Glutamatergic neuron (in vitro differentiated cells): ENCODE measurements at regions not wholly inside any gene's neighbourhood (a gene's known extent, or its start where the extent isn't known, plus 50 kb on each side); places are given as distances from the start of the nearest gene placed in this dataset.

Experiments
- DNase-seq: peaks from one replicate; pipeline ENCODE4 v3.0.0; 2022
- H3K27ac Mint-ChIP-seq: one replicate; pipeline ENCODE4 v1.8.0; 2020; ENCODE audit warnings: mild to moderate bottlenecking, mixed read lengths, inconsistent platforms; ENCODE audit not compliant: unreplicated experiment
- H3K27me3 Mint-ChIP-seq: one replicate; pipeline ENCODE4 v1.8.0; 2020; ENCODE audit warnings: mild to moderate bottlenecking, moderate library complexity, mixed read lengths, inconsistent platforms; ENCODE audit not compliant: unreplicated experiment
- H3K36me3 Mint-ChIP-seq: one replicate; pipeline ENCODE4 v1.8.0; 2020; ENCODE audit warnings: mild to moderate bottlenecking, mixed read lengths, inconsistent platforms; ENCODE audit not compliant: unreplicated experiment
- H3K4me1 Mint-ChIP-seq: one replicate; pipeline ENCODE4 v1.8.0; 2020; ENCODE audit warnings: mild to moderate bottlenecking, low read depth, mixed read lengths, inconsistent platforms; ENCODE audit not compliant: unreplicated experiment
- H3K4me3 Mint-ChIP-seq: one replicate; pipeline ENCODE4 v1.8.0; 2020; ENCODE audit warnings: mild to moderate bottlenecking, mixed read lengths, inconsistent platforms; ENCODE audit not compliant: unreplicated experiment
- H3K9me3 Mint-ChIP-seq: one replicate; pipeline ENCODE4 v1.8.0; 2020; ENCODE audit warnings: mild to moderate bottlenecking, moderate library complexity, mixed read lengths, inconsistent platforms; ENCODE audit not compliant: unreplicated experiment
- CTCF ChIP-seq: fragments of 200-600 bp; sonication (generic); IDR thresholded peaks from one replicate; pipeline ENCODE4 v1.5.0; 2021; ENCODE audit not compliant: partially characterized antibody, unreplicated experiment

- Mint-ChIP-seq H3K4me3 (no peak overlapping the region), H3K27ac (no peak overlapping the region), H3K4me1 (no peaks in the 10 kb centered on the region), H3K36me3 (no peaks in the 10 kb centered on the region), H3K9me3 (peaks cover 8% of the 10 kb centered on the region), H3K27me3 (no peaks in the 10 kb centered on the region)
- TF ChIP-seq CTCF, result no peak
- no peak for DNase-seq
Observed at GRCh38 chr1:5568321-5568720, 423.9 kb downstream of the NPHP4 start.

- H3K4me1 Mint-ChIP-seq, result no peaks in the 10 kb centered on the region
- peaks cover 8% of the 10 kb centered on the region for H3K9me3 Mint-ChIP-seq
- H3K27ac Mint-ChIP-seq, result no peak overlapping the region
- H3K4me3 Mint-ChIP-seq, result no peak overlapping the region
- no peaks in the 10 kb centered on the region for H3K27me3 Mint-ChIP-seq
- no peaks in the 10 kb centered on the region for H3K36me3 Mint-ChIP-seq
- no peak for TF ChIP-seq CTCF
- DNase-seq, result no peak
Observed at GRCh38 chr1:5567839-5568238, 424.4 kb downstream of the NPHP4 start.

- DNase-seq, result no peak
- Mint-ChIP-seq H3K4me1 (no peaks in the 10 kb centered on the region), H3K27ac (no peak overlapping the region), H3K27me3 (no peaks in the 10 kb centered on the region), H3K9me3 (peaks cover 2% of the 10 kb centered on the region), H3K36me3 (no peaks in the 10 kb centered on the region), H3K4me3 (no peak overlapping the region)
- TF ChIP-seq CTCF, result no peak
Observed at GRCh38 chr1:5566924-5567323, 425.3 kb downstream of the NPHP4 start.

- H3K27me3 Mint-ChIP-seq, result no peaks in the 10 kb centered on the region
- no peak overlapping the region for H3K27ac Mint-ChIP-seq
- no peaks in the 10 kb centered on the region for H3K4me1 Mint-ChIP-seq
- DNase-seq, result no peak
- H3K36me3 Mint-ChIP-seq, result no peaks in the 10 kb centered on the region
- H3K4me3 Mint-ChIP-seq, result no peak overlapping the region
- TF ChIP-seq CTCF, result no peak
- peaks cover 2% of the 10 kb centered on the region for H3K9me3 Mint-ChIP-seq
Observed at GRCh38 chr1:5565281-5566125, 426.7 kb downstream of the NPHP4 start.

- Mint-ChIP-seq H3K36me3 (no peaks in the 10 kb centered on the region), H3K9me3 (peaks cover 2% of the 10 kb centered on the region), H3K4me3 (no peak overlapping the region), H3K4me1 (no peaks in the 10 kb centered on the region), H3K27me3 (no peaks in the 10 kb centered on the region), H3K27ac (no peak overlapping the region)
- TF ChIP-seq CTCF, result no peak
- DNase-seq, result no peak
Observed at GRCh38 chr1:5564578-5565257, 427.5 kb downstream of the NPHP4 start.
